Smooth muscle cell (in vitro differentiated cells): ENCODE measurements at regions not wholly inside any gene's neighbourhood (a gene's known extent, or its start where the extent isn't known, plus 50 kb on each side); places are given as distances from the start of the nearest gene placed in this dataset.

ENCODE experiments used
- DNase-seq: peaks from one replicate; lab custom pipeline; 2025; ENCODE audit not compliant: unreplicated experiment; lab: John Stamatoyannopoulos, UW
- H2AFZ ChIP-seq: fragments of 200-600 bp; sonication (generic); 2 replicates; pipeline ENCODE4 v1.6.0; 2016; ENCODE audit warnings: antibody characterized with exemption, low read depth, mild to moderate bottlenecking
- H3F3A ChIP-seq: fragments of 200-600 bp; sonication (generic); 2 replicates; pipeline ENCODE4 v1.6.0; 2017; ENCODE audit warnings: antibody characterized with exemption, low read depth
- H3K27ac ChIP-seq: fragments of 200-600 bp; sonication (generic); 2 replicates; pipeline ENCODE4 v1.5.1; 2016; ENCODE audit warnings: low read depth, mild to moderate bottlenecking
- H3K27me3 ChIP-seq: fragments of 200-600 bp; sonication (generic); 2 replicates; pipeline ENCODE4 v1.6.1; 2016; ENCODE audit warnings: low read depth, mild to moderate bottlenecking
- H3K36me3 ChIP-seq: fragments of 200-600 bp; sonication (generic); 2 replicates; pipeline ENCODE4 v1.5.1; 2016; ENCODE audit warnings: low read depth
- H3K4me1 ChIP-seq: fragments of 200-600 bp; sonication (generic); 2 replicates; pipeline ENCODE4 v1.5.1; 2016; ENCODE audit warnings: low read depth
- H3K4me2 ChIP-seq: fragments of 200-600 bp; sonication (generic); 2 replicates; pipeline ENCODE4 v1.6.0; 2016; ENCODE audit warnings: mild to moderate bottlenecking
- H3K4me3 ChIP-seq: fragments of 200-600 bp; sonication (generic); 2 replicates; pipeline ENCODE4 v1.5.1; 2016; ENCODE audit warnings: mild to moderate bottlenecking
- H3K79me2 ChIP-seq: fragments of 200-600 bp; sonication (generic); 2 replicates; pipeline ENCODE4 v1.6.0; 2016; ENCODE audit warnings: low read depth, mild to moderate bottlenecking
- H3K9ac ChIP-seq: fragments of 200-600 bp; sonication (generic); 2 replicates; pipeline ENCODE4 v1.6.0; 2016; ENCODE audit warnings: low read depth
- H3K9me3 ChIP-seq: fragments of 200-600 bp; sonication (generic); replicated peaks from 2 replicates; pipeline ENCODE4 v1.5.1; 2016; ENCODE audit warnings: low read depth
- H4K20me1 ChIP-seq: fragments of 200-600 bp; sonication (generic); 2 replicates; pipeline ENCODE4 v1.6.0; 2016; ENCODE audit warnings: low read depth
- CTCF ChIP-seq: fragments of 200-600 bp; sonication (generic); IDR thresholded peaks from 2 replicates; pipeline ENCODE4 v1.5.1; 2017; ENCODE audit warnings: borderline replicate concordance, mild to moderate bottlenecking, antibody characterized with exemption; ENCODE audit not compliant: insufficient read depth, poor library complexity, severe bottlenecking
- WGBS: methylation state at CpG from one replicate; pipeline ENCODE4 v1.1.7; 2016; ENCODE audit warnings: low lambda C conversion rate; 5-methylcytosine and 5-hydroxymethylcytosine counted together

GRCh38 chr10:118439824-118440223, 97.7 kb upstream of the FAM204A start:
- Histone ChIP-seq H2AFZ (no peak overlapping the region), H3K4me2 (no peak overlapping the region), H3F3A (no peaks in the 10 kb centered on the region), H3K27me3 (peaks cover 29% of the 10 kb centered on the region), H3K9ac (no peak overlapping the region), H3K27ac (no peak overlapping the region), H4K20me1 (no peaks in the 10 kb centered on the region), H3K36me3 (no peaks in the 10 kb centered on the region), H3K4me1 (no peaks in the 10 kb centered on the region), H3K9me3 (no peaks in the 10 kb centered on the region), H3K4me3 (no peak overlapping the region), H3K79me2 (no peaks in the 10 kb centered on the region)
- no peak for DNase-seq
- 84% methylated on average over 3 of the region's 3 CpGs for WGBS
- TF ChIP-seq CTCF, result no peak

- no peaks in the 10 kb centered on the region for H3F3A ChIP-seq
- peaks cover 29% of the 10 kb centered on the region for H3K27me3 ChIP-seq
- no peak for TF ChIP-seq CTCF
Measured at GRCh38 chr10:118436742-118437141, 94.6 kb upstream of the FAM204A start.

GRCh38 chr10:118430190-118430589, 88.1 kb upstream of the FAM204A start:
- H3K4me3 ChIP-seq, result no peak overlapping the region
- peaks cover 19% of the 10 kb centered on the region for H3K27me3 ChIP-seq
- no peaks in the 10 kb centered on the region for H3K4me1 ChIP-seq
- H3K4me2 ChIP-seq, result no peak overlapping the region
- no peak for TF ChIP-seq CTCF
- no peak for DNase-seq
- H3K9ac ChIP-seq, result no peak overlapping the region
- H3K9me3 ChIP-seq, result no peaks in the 10 kb centered on the region
- 88% methylated on average over 6 of the region's 6 CpGs for WGBS
- no peaks in the 10 kb centered on the region for H3K79me2 ChIP-seq
- H3F3A ChIP-seq, result no peaks in the 10 kb centered on the region
- H2AFZ ChIP-seq, result no peak overlapping the region
- no peaks in the 10 kb centered on the region for H4K20me1 ChIP-seq
- H3K27ac ChIP-seq, result no peak overlapping the region
- H3K36me3 ChIP-seq, result no peaks in the 10 kb centered on the region

More at GRCh38 chr10:118436742-118437141, 94.6 kb upstream of the FAM204A start:
- Histone ChIP-seq H4K20me1 (no peaks in the 10 kb centered on the region), H2AFZ (no peak overlapping the region), H3K27ac (no peak overlapping the region), H3K79me2 (no peaks in the 10 kb centered on the region), H3K4me2 (no peak overlapping the region), H3K9ac (no peak overlapping the region), H3K4me1 (no peaks in the 10 kb centered on the region), H3K36me3 (no peaks in the 10 kb centered on the region), H3K4me3 (no peak overlapping the region), H3K9me3 (no peaks in the 10 kb centered on the region)
- WGBS, result 90% methylated on average over 1 of the region's 1 CpG
- DNase-seq, result no peak

- no peaks in the 10 kb centered on the region for H3K4me1 ChIP-seq
- H3K27me3 ChIP-seq, result peaks cover 20% of the 10 kb centered on the region
- H3K27ac ChIP-seq, result no peak overlapping the region
- no peak overlapping the region for H3K4me2 ChIP-seq
- H3F3A ChIP-seq, result no peaks in the 10 kb centered on the region
- H3K9me3 ChIP-seq, result no peaks in the 10 kb centered on the region
- H2AFZ ChIP-seq, result no peak overlapping the region
- H3K79me2 ChIP-seq, result no peaks in the 10 kb centered on the region
- H3K4me3 ChIP-seq, result no peak overlapping the region
- H3K9ac ChIP-seq, result no peak overlapping the region
- DNase-seq, result no peak
- no peaks in the 10 kb centered on the region for H4K20me1 ChIP-seq
- 25% methylated on average over 15 of the region's 15 CpGs for WGBS
- no peaks in the 10 kb centered on the region for H3K36me3 ChIP-seq
- peak; percentile 78 for TF ChIP-seq CTCF
Measured at GRCh38 chr10:118423800-118424442, 81.8 kb upstream of the FAM204A start.
